Mesodermal cell (in vitro differentiated cells): ENCODE measurements at regions not wholly inside any gene's neighbourhood (a gene's known extent, or its start where the extent isn't known, plus 50 kb on each side); places are given as distances from the start of the nearest gene placed in this dataset.

Source experiments
- H3K27ac ChIP-seq: 2 replicates; pipeline ENCODE4 v1.7.0; 2013; ENCODE audit warnings: mild to moderate bottlenecking, low read depth, low read length, moderate library complexity; ENCODE audit not compliant: severe bottlenecking
- H3K36me3 ChIP-seq: 2 replicates; pipeline ENCODE4 v1.7.1; 2013; ENCODE audit warnings: mild to moderate bottlenecking, low read length, moderate library complexity; ENCODE audit not compliant: control insufficient read depth, insufficient read depth
- H3K4me1 ChIP-seq: one replicate; pipeline ENCODE4 v1.7.1; 2013; ENCODE audit warnings: mild to moderate bottlenecking, low read length; ENCODE audit not compliant: insufficient read depth, control insufficient read depth, poor library complexity, severe bottlenecking
- H3K4me3 ChIP-seq: 2 replicates; pipeline ENCODE4 v1.7.0; 2013; ENCODE audit warnings: low read length, control low read depth, mild to moderate bottlenecking; ENCODE audit not compliant: insufficient read depth, poor library complexity, severe bottlenecking; ENCODE audit errors: extremely low read depth
- H3K9me3 ChIP-seq: 2 replicates; pipeline ENCODE4 v1.7.1; 2013; ENCODE audit warnings: mild to moderate bottlenecking, low read length, moderate library complexity; ENCODE audit not compliant: control insufficient read depth
- WGBS, 2 experiments: methylation state at CpG; one replicate each; pipeline ENCODE4 v1.1.5; 2013; ENCODE audit warnings: missing lambda C conversion rate in 2 of 2; ENCODE audit not compliant: insufficient coverage in 2 of 2; 5-methylcytosine and 5-hydroxymethylcytosine counted together

DNA sequence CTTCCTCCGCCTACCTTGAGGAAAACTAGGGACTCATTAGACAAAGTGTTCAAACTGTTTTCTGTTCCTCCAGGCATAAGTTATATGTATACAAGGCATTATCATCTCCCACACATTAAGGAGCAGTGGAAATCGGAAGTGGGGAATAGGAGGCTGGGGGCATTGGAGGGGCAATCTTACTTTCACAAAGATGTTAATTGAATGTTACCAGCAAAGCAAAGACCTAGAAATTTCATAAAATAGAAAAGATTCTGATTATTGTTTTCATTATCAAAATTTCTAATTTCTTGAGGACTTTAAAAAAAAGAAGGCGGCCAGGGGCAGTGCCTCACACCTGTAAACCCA, 501.7 kb upstream of the JARID2 start:
- Histone ChIP-seq H3K9me3 (no peaks in the 10 kb centered on the region), H3K4me1 (peaks cover 11% of the 10 kb centered on the region), H3K27ac (no peak overlapping the region), H3K36me3 (no peaks in the 10 kb centered on the region), H3K4me3 (no peak overlapping the region)
- 80% methylated on average over 1 of the region's 3 CpGs; no CpG with 5 or more reads in 1 of the 2 experiments for WGBS, 2 experiments

DNA sequence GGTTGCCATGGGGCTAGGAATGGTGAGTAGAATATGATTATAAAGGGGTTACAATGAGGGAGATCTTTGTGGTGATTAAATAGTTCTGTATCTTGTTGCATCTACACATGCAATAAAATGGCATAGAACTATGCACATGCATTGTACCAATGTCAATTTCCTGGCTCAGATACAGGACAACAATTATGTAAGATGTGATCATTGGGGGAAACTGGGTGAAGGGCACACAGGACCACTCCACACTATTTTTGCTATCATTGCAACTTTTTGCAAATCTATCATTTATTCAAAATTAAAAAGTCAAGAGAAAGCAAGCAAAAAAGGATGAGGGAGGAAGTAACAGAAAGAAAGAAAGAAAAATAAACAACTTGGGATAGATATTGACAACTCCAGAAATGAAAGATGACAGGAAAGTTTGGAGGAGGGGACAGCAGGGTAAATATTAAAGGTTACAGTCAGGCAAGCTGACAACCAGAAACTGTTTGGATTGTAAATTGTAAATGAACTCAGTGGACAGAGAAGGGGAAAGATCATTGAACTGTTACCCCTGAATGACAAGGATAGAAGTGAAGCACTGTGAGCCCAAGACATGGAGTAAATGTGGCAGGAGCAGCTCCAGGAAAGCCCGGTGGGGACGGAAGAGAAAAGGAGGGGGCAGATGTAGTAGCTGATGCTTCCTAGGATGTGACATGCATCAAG, 499.6 kb upstream of the JARID2 start:
- 86 to 87% methylated on average over 2 of the region's 2 CpGs for WGBS, 2 experiments

DNA sequence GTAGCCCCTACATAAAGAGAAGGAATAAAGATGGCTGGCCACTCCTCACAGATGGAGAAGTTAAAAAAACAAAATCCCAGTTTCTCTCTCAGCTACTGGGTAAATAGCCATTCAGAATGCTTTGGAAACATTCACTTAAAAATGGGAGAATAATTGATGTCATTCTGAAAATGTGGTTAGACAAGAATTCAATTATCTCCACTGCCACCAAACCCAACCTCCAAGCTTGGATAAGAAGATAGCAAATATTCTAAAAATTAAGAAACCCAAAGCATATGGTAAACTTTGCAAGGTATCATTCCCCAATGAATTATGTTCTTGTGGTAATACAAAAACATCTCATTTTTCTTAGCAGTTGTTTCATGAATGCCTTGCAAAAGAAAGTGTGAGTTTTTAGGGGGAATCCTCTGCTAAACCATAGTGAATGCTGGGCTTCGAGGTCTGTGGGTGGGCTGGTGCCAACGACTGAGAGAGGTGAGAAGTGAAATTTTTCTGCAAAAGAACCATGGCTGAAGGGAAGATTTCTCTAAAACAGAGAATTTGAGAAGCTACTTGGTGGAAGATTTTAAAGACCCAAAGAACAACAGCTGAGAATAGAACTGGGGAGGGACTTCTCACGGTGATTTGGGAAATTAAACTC, 497.9 kb upstream of the JARID2 start:
- Histone ChIP-seq H3K27ac (no peak overlapping the region), H3K36me3 (no peaks in the 10 kb centered on the region), H3K4me3 (no peak overlapping the region), H3K4me1 (peaks cover 11% of the 10 kb centered on the region), H3K9me3 (no peaks in the 10 kb centered on the region)
- 83 to 90% methylated on average over 1 to 3 of the region's 3 CpGs for WGBS, 2 experiments

More for the DNA sequence above, 499.6 kb upstream of the JARID2 start:
- Histone ChIP-seq H3K36me3 (no peaks in the 10 kb centered on the region), H3K9me3 (no peaks in the 10 kb centered on the region), H3K27ac (no peak overlapping the region), H3K4me3 (no peak overlapping the region), H3K4me1 (peaks cover 11% of the 10 kb centered on the region)

DNA sequence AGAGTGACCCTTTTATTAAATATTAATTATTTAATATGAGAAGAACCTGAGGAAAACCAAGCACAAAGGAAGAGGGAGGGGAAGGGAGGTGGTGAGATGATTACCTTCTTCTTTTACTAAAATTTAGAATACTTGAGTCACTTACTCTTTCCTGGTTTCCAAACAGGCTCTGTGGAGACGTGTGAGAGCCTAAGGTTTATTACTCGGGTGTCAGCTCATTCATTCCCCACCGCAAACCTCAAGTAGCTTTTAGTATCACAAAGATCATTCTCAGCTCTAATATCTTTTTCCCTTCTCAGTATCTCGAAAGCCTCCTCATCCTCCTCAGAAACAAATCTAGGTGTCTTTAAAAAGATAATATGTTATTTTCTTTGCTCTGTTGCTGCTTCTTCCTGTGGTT, 497.2 kb upstream of the JARID2 start:
- WGBS, 2 experiments = 100% methylated on average over 1 to 2 of the region's 4 CpGs
- no peak overlapping the region for H3K4me3 ChIP-seq
- no peak overlapping the region for H3K27ac ChIP-seq
- peaks cover 4% of the 10 kb centered on the region for H3K4me1 ChIP-seq
- no peaks in the 10 kb centered on the region for H3K9me3 ChIP-seq
- no peaks in the 10 kb centered on the region for H3K36me3 ChIP-seq

DNA sequence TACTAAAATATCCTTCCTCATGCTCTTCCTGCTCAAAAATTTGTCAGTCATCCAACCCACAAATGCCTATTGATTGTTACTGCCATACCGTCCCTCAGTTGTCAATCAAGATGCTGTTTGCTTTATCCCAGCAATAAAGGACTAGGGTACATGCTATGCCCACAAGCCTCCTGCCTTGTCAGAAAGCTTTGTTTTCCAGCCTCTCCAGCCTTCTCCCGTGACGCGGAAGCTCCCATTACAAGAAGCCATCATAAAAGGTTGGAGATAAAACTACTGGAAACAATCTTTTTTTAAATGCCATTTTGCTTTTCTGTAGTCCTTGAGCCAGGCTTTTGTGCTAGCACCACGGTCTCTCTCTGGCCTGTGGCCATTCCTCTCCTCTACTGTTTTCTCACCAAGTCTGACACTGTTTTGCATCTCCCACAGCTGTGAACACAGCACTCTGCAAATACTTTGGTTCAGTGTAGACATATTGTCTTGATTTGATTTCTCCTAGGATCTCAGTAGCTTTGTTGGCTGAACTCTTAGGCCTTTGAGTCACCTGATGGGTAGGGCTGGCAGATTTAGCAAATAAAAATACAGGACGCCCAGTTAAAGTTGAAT, 495.7 kb upstream of the JARID2 start:
- Histone ChIP-seq H3K36me3 (no peaks in the 10 kb centered on the region), H3K4me3 (no peak overlapping the region), H3K27ac (no peak overlapping the region), H3K9me3 (no peaks in the 10 kb centered on the region), H3K4me1 (no peaks in the 10 kb centered on the region)
- WGBS, 2 experiments = 71% methylated on average over 2 to 5 of the region's 6 CpGs

DNA sequence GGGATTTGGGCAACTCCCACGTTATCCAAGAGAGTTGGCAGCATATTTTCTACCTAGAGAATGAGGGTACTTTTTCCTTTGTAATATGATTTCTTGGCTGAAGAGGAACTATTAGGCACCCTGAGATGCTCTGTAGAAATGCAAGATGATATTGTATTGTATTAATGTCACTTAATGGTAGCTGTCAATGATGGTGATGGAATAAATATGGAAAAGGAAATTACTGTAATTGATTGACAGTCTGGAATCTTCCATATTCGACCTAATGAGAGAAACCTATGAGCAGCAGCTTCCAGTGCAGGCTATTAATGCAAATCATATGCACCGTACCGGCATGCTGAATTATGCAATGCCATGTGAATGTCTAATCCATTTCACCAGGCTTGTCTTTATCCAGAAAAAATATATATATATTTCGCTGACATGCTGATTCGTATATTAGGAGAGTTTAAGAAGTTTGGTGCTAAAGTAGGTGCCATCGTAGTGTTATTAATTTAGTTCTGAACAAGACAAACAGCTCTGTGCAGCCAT, 494.2 kb upstream of the JARID2 start:
- Histone ChIP-seq H3K27ac (no peak overlapping the region), H3K4me3 (no peak overlapping the region), H3K9me3 (no peaks in the 10 kb centered on the region), H3K36me3 (no peaks in the 10 kb centered on the region), H3K4me1 (no peaks in the 10 kb centered on the region)
- 87 to 100% methylated on average over 4 of the region's 7 CpGs for WGBS, 2 experiments

DNA sequence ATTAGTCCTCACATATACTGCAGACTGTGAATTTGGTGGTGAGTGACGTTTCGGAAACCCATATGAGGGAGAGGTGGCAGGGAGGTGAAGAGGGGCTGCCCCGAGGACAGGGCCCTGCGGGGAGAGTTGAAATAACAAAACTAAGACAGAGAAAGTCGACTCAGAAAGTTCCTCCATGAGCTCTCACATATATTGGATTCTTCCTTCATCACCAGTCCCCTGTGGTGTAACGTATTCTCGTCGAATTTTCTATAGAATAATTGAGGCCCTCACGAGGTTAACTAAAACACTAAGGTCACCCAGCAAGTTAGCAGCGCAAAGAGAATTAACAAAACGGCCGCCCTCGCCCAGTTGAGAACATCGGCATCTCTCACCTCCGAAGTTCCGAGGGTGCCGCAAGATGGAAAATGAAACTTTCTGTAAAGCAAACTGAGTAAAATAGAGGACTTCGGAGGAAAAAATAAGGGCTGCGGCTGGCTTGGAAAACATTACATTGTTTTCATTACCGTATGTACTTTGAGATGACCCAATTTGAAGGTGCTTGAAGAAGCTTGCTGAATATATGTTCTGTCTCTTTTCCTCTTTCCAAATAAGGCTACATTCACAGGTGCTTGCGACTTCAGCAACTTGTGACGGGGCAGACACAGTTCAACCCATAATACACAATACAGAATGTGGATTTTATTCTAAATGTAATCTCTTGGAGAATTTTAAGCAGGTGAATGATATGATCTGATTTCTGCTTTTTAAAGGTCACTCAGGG, 490.9 kb upstream of the JARID2 start:
- 93% methylated on average over 16 to 18 of the region's 22 CpGs for WGBS, 2 experiments
- H3K9me3 ChIP-seq = no peaks in the 10 kb centered on the region

DNA sequence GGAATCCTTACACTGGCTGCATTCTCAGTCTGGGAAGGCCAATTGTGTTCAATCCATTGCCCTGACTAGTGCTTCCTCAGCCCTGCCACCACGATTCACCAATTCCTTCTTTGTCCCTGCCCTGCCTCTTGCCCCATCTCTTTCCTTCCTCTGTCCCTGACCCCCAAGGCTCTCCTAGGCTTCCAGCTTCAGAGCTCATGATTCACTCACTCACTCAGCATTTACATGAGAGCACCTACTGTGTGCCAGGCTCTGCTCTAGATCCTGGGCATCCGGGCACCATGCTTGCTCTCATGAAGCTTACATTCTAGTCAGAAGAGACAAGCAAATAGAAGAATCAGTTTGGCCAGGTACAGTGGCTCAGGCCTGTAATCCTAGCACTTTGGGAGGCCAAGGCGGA, 489.5 kb upstream of the JARID2 start:
- no peak overlapping the region for H3K4me3 ChIP-seq
- 79 to 95% methylated on average over 3 of the region's 3 CpGs for WGBS, 2 experiments
- H3K27ac ChIP-seq = no peak overlapping the region
- no peaks in the 10 kb centered on the region for H3K36me3 ChIP-seq
- no peaks in the 10 kb centered on the region for H3K9me3 ChIP-seq
- no peaks in the 10 kb centered on the region for H3K4me1 ChIP-seq

More for the DNA sequence above, 490.9 kb upstream of the JARID2 start:
- H3K27ac ChIP-seq = no peak overlapping the region
- no peaks in the 10 kb centered on the region for H3K4me1 ChIP-seq
- no peak overlapping the region for H3K4me3 ChIP-seq
- H3K36me3 ChIP-seq = no peaks in the 10 kb centered on the region

DNA sequence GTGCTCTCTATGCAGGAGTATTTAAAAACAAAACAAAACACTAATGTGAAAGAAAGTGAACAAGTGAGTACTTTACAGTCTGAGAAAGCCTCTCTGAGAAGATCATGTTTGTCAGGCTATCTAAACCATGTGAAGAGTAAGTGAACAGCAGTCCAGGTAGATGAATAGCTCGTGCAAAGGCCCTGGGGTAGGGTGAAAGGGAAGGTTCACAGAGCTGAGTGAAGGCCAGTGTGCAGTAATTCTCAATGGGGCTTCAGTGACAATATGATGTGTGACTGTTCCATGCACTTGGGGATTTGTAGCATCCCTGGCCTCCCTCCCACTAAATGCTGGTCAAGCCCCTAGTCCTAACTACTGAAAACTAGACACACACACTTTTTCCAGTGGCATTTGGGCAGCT, 488.9 kb upstream of the JARID2 start:
- H3K36me3 ChIP-seq = no peaks in the 10 kb centered on the region

DNA sequence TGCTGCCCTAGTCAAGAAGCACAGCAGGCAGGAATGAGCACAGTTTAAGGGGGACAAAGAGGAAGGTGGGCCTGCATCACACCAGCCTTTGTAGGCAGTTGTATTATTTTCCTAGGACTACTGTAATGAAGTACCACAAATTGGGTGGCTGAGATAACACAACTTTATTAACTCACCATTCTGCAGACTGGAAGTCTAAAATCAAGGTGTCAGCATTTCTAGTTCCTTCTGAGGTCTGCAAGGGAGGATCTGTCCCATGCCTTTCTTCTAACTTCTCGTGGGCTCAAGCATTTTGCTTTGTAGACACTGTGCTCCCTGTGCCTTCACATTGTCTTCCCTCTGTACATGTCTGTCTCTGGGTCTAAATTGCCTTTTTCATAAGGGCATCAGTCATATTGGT, 488.5 kb upstream of the JARID2 start:
- H3K27ac ChIP-seq = no peak overlapping the region
- no peaks in the 10 kb centered on the region for H3K9me3 ChIP-seq
- no peaks in the 10 kb centered on the region for H3K36me3 ChIP-seq
- 67 to 100% methylated on average over 1 of the region's 1 CpG for WGBS, 2 experiments
- H3K4me3 ChIP-seq = no peak overlapping the region
- H3K4me1 ChIP-seq = no peaks in the 10 kb centered on the region

More for the DNA sequence above, 488.9 kb upstream of the JARID2 start:
- Histone ChIP-seq H3K9me3 (no peaks in the 10 kb centered on the region), H3K4me3 (no peak overlapping the region), H3K4me1 (no peaks in the 10 kb centered on the region), H3K27ac (no peak overlapping the region)
- 86 to 100% methylated on average over 1 of the region's 1 CpG for WGBS, 2 experiments
